H1 (cell line): ENCODE measurements at regions not wholly inside any gene's neighbourhood (a gene's known extent, or its start where the extent isn't known, plus 50 kb on each side); places are given as distances from the start of the nearest gene placed in this dataset.

ENCODE experiments used
- CTCF ChIA-PET: fragments of 300-600 bp; sonication (Branson Sonifier 250); formaldehyde crosslinking; loops from one replicate; lab custom pipeline; 2021; ENCODE audit not compliant: partially characterized antibody; lab: Charles Lee
- POLR2A ChIA-PET: fragments of 300-600 bp; sonication (Branson Sonifier 250); formaldehyde crosslinking; loops from one replicate; lab custom pipeline; 2021; ENCODE audit warnings: inconsistent platforms; ENCODE audit not compliant: partially characterized antibody; lab: Charles Lee
- DNase-seq, 2 experiments: peaks; one replicate each; pipeline versions ENCODE4 v3.0.0 to v3.0.0-alpha.2; 2010 to 2022; ENCODE audit warnings: low spot score in 2 of 2, low read depth in 1 of 2, mixed read lengths in 1 of 2
- FAIRE-seq: peaks from 2 replicates; lab custom pipeline; 2011; peaks lifted over from hg19 to GRCh38; lab: Jason Lieb, UNC
- H2AFZ ChIP-seq: 2 replicates; pipeline ENCODE4 v1.8.1; 2012; ENCODE audit warnings: low read length, inconsistent platforms
- H2AK5ac ChIP-seq: 2 replicates; pipeline ENCODE4 v1.6.1; 2013; ENCODE audit warnings: low read depth, low read length
- H2BK120ac ChIP-seq: replicated peaks from 2 replicates; pipeline ENCODE3; 2013; ENCODE audit warnings: low read depth, low read length, inconsistent platforms
- H2BK12ac ChIP-seq: 2 replicates; pipeline ENCODE4 v1.6.1; 2013; ENCODE audit warnings: low read depth, low read length
- H2BK15ac ChIP-seq: 2 replicates; pipeline ENCODE4 v1.6.1; 2013; ENCODE audit warnings: low read length
- H2BK20ac ChIP-seq: 2 replicates; pipeline ENCODE4 v1.6.1; 2013; ENCODE audit warnings: low read length
- H2BK5ac ChIP-seq: 2 replicates; pipeline ENCODE4 v1.6.1; 2013; ENCODE audit warnings: low read depth, low read length
- H3K14ac ChIP-seq: 2 replicates; pipeline ENCODE4 v1.6.1; 2013; ENCODE audit warnings: inconsistent platforms; ENCODE audit not compliant: insufficient read length
- H3K18ac ChIP-seq: 2 replicates; pipeline ENCODE4 v1.6.1; 2013; ENCODE audit warnings: low read length; ENCODE audit errors: extremely low read depth
- H3K23ac ChIP-seq: 2 replicates; pipeline ENCODE4 v1.6.1; 2013; ENCODE audit warnings: inconsistent platforms; ENCODE audit not compliant: insufficient read length
- H3K23me2 ChIP-seq: 2 replicates; pipeline ENCODE4 v1.6.1; 2013; ENCODE audit warnings: low read depth, low read length
- H3K27ac ChIP-seq: 2 replicates; pipeline ENCODE4 v1.6.1; 2011; ENCODE audit warnings: low read depth, low read length, inconsistent platforms
- H3K27me3 ChIP-seq, 4 experiments: replicated peaks in 1 of 4; 1 replicate in 1 of 4; 2 replicates in 3 of 4; pipeline versions ENCODE4 v1.6.1 to v1.8.1; 2011 to 2013; ENCODE audit warnings: low read length in 3 of 4, mild to moderate bottlenecking in 3 of 4, inconsistent platforms in 2 of 4, mixed read lengths in 2 of 4, moderate library complexity in 1 of 4; ENCODE audit not compliant: control insufficient read depth in 3 of 4, insufficient read depth in 3 of 4; ENCODE audit errors: extremely low read depth in 1 of 4
- H3K36me3 ChIP-seq, 4 experiments: 2 replicates each; pipeline versions ENCODE4 v1.6.1 to v1.8.1; 2011 to 2013; ENCODE audit warnings: mild to moderate bottlenecking in 4 of 4, low read length in 3 of 4, moderate library complexity in 2 of 4, control low read depth in 1 of 4, inconsistent platforms in 1 of 4; ENCODE audit not compliant: insufficient read depth in 4 of 4, control insufficient read depth in 2 of 4
- H3K4ac ChIP-seq: replicated peaks from 2 replicates; pipeline ENCODE3; 2013; ENCODE audit warnings: low read length, low read depth, mixed read lengths, inconsistent platforms; ENCODE audit not compliant: insufficient read length
- H3K4me1 ChIP-seq, 4 experiments: replicated peaks in 1 of 4; 1 replicate in 1 of 4; 2 replicates in 3 of 4; pipeline versions ENCODE4 v1.6.1 to v1.8.1; 2011 to 2013; ENCODE audit warnings: low read length in 3 of 4, inconsistent platforms in 2 of 4, mixed read lengths in 1 of 4; ENCODE audit not compliant: insufficient read depth in 4 of 4, control insufficient read depth in 3 of 4
- H3K4me2 ChIP-seq, 2 experiments: 2 replicates each; pipeline versions ENCODE4 v1.6.1 to v1.8.1; 2011 to 2013; ENCODE audit warnings: low read depth in 2 of 2, low read length in 2 of 2, control low read depth in 1 of 2, inconsistent platforms in 1 of 2, mild to moderate bottlenecking in 1 of 2; ENCODE audit not compliant: insufficient read depth in 1 of 2
- H3K4me3 ChIP-seq, 4 experiments: fragments of 200-600, 300-600 bp in 1 of 4; sonication (generic), shearing (Covaris generic), sonication (Bioruptor Twin) in 1 of 4; 2 replicates each; pipeline versions ENCODE4 v1.5.1 to v1.8.1; 2011 to 2016; ENCODE audit warnings: low read length in 4 of 4, low read depth in 3 of 4, control low read depth in 2 of 4, inconsistent platforms in 2 of 4, mild to moderate bottlenecking in 2 of 4, mixed read lengths in 1 of 4, moderate library complexity in 1 of 4; ENCODE audit not compliant: insufficient read depth in 2 of 4; ENCODE audit errors: extremely low read depth in 1 of 4
- H3K56ac ChIP-seq: replicated peaks from 2 replicates; pipeline ENCODE3; 2013; ENCODE audit warnings: low read depth, mild to moderate bottlenecking, mixed read lengths, low read length, inconsistent platforms; ENCODE audit not compliant: insufficient read length
- H3K79me1 ChIP-seq: 2 replicates; pipeline ENCODE4 v1.6.1; 2013; ENCODE audit warnings: low read depth, low read length, control low read depth
- H3K79me2 ChIP-seq, 2 experiments: 2 replicates each; pipeline versions ENCODE4 v1.6.1 to v1.8.1; 2012 to 2013; ENCODE audit warnings: low read length in 2 of 2, mild to moderate bottlenecking in 2 of 2, inconsistent platforms in 1 of 2; ENCODE audit not compliant: insufficient read depth in 2 of 2, control insufficient read depth in 1 of 2
- H3K9ac ChIP-seq, 4 experiments: replicated peaks in 1 of 4; 1 replicate in 1 of 4; 2 replicates in 3 of 4; pipeline versions ENCODE4 v1.6.1 to v1.8.1; 2011 to 2013; ENCODE audit warnings: low read depth in 3 of 4, low read length in 3 of 4, control low read depth in 2 of 4, mild to moderate bottlenecking in 2 of 4, moderate library complexity in 2 of 4, inconsistent platforms in 1 of 4; ENCODE audit errors: extremely low read depth in 1 of 4
- H3K9me3 ChIP-seq, 2 experiments: 2 replicates each; pipeline versions ENCODE4 v1.6.1 to v1.8.1; 2012 to 2013; ENCODE audit warnings: mild to moderate bottlenecking in 2 of 2, moderate library complexity in 2 of 2, control low read depth in 1 of 2, inconsistent platforms in 1 of 2, low read depth in 1 of 2, low read length in 1 of 2, mixed read lengths in 1 of 2; ENCODE audit not compliant: insufficient read depth in 2 of 2
- H4K20me1 ChIP-seq, 2 experiments: replicated peaks in 1 of 2; 2 replicates each; pipeline versions ENCODE3 to v1.8.1; 2011 to 2013; ENCODE audit warnings: inconsistent platforms in 2 of 2, low read length in 2 of 2, mild to moderate bottlenecking in 1 of 2; ENCODE audit not compliant: insufficient read depth in 2 of 2, control insufficient read depth in 1 of 2
- H4K5ac ChIP-seq: 2 replicates; pipeline ENCODE4 v1.6.1; 2013; ENCODE audit warnings: low read length, low read depth, mixed read lengths, inconsistent platforms; ENCODE audit not compliant: insufficient read length
- H4K8ac ChIP-seq: 2 replicates; pipeline ENCODE4 v1.8.0; 2013; ENCODE audit warnings: mild to moderate bottlenecking, moderate library complexity, low read length, inconsistent platforms; ENCODE audit not compliant: insufficient read depth; ENCODE audit errors: extremely low read depth
- H4K91ac ChIP-seq: replicated peaks from 2 replicates; pipeline ENCODE3; 2013; ENCODE audit warnings: low read length, mixed read lengths, inconsistent platforms; ENCODE audit not compliant: insufficient read length
- ATF2 ChIP-seq: IDR thresholded peaks from 2 replicates; pipeline ENCODE4 v1.6.1; 2012; ENCODE audit warnings: low read length, inconsistent platforms
- BRCA1 ChIP-seq: IDR thresholded peaks from 2 replicates; pipeline ENCODE4 v1.6.1; 2012; ENCODE audit warnings: low read depth, low read length, improper control_type of control experiment
- CBX5 ChIP-seq: fragments of 300-800, 300-1000 bp; sonication (generic); IDR thresholded peaks from 2 replicates; pipeline ENCODE4 v1.7.1; 2016; ENCODE audit warnings: antibody characterized with exemption, low read length, low read depth
- CHD1 ChIP-seq: IDR thresholded peaks from 2 replicates; pipeline ENCODE4 v1.6.1; 2012; ENCODE audit warnings: low read depth, low read length, improper control_type of control experiment
- JUND ChIP-seq: IDR thresholded peaks from 2 replicates; pipeline ENCODE4 v1.6.1; 2011; ENCODE audit warnings: mild to moderate bottlenecking, improper control_type of control experiment, low read length
- KDM5A ChIP-seq: fragments of 200-600 bp; IDR thresholded peaks from 2 replicates; pipeline ENCODE4 v1.7.1; 2012; ENCODE audit warnings: mild to moderate bottlenecking, low read length, inconsistent platforms, mixed read lengths
- MAFK ChIP-seq: IDR thresholded peaks from 2 replicates; pipeline ENCODE4 v1.6.1; 2012; ENCODE audit warnings: low read depth, mild to moderate bottlenecking, improper control_type of control experiment, low read length
- RAD21 ChIP-seq, 2 experiments: IDR thresholded peaks in 1 of 2; conservative IDR thresholded peaks in 1 of 2; 2 replicates each; pipeline ENCODE4 v1.6.1; 2011; ENCODE audit warnings: low read depth in 2 of 2, low read length in 2 of 2, improper control_type of control experiment in 1 of 2, inconsistent platforms in 1 of 2, mild to moderate bottlenecking in 1 of 2, moderate library complexity in 1 of 2
- RNF2 ChIP-seq: fragments of 200-900, 300-1000 bp; sonication (generic); IDR thresholded peaks from 2 replicates; pipeline ENCODE4 v1.7.1; 2016; ENCODE audit warnings: borderline replicate concordance, low read depth, mild to moderate bottlenecking, antibody characterized with exemption, low read length; ENCODE audit not compliant: poor library complexity, severe bottlenecking; ENCODE audit errors: missing control alignments
- RXRA ChIP-seq: IDR thresholded peaks from 2 replicates; pipeline ENCODE4 v1.6.1; 2011; ENCODE audit warnings: low read depth, mild to moderate bottlenecking, low read length, moderate library complexity; ENCODE audit not compliant: insufficient read depth
- SP4 ChIP-seq: IDR thresholded peaks from 2 replicates; pipeline ENCODE4 v1.6.1; 2012; ENCODE audit warnings: low read length, inconsistent platforms
- TAF7 ChIP-seq: optimal IDR thresholded peaks from 2 replicates; pipeline ENCODE3; 2011; ENCODE audit warnings: low read depth, mild to moderate bottlenecking, inconsistent platforms, low read length, moderate library complexity, borderline replicate concordance
- ZNF274 ChIP-seq: IDR thresholded peaks from 2 replicates; pipeline ENCODE4 v1.7.0; 2012; ENCODE audit warnings: low read length, borderline replicate concordance; ENCODE audit errors: extremely low read depth
- WGBS, 2 experiments: shearing (Covaris generic) in 1 of 2; methylation state at CpG; one replicate each; pipeline versions ENCODE4 v1.1.6 to v1.1.7; 2013 to 2015; ENCODE audit warnings: low lambda C conversion rate in 2 of 2, mixed read lengths in 2 of 2, inconsistent platforms in 1 of 2, low coverage in 1 of 2, missing lambda C conversion rate in 1 of 2; ENCODE audit not compliant: insufficient replicate concordance in 2 of 2, insufficient coverage in 1 of 2, insufficient read length in 1 of 2; ENCODE audit errors: extremely low coverage in 1 of 2, missing lambda C conversion rate in 1 of 2; 5-methylcytosine and 5-hydroxymethylcytosine counted together

DNA sequence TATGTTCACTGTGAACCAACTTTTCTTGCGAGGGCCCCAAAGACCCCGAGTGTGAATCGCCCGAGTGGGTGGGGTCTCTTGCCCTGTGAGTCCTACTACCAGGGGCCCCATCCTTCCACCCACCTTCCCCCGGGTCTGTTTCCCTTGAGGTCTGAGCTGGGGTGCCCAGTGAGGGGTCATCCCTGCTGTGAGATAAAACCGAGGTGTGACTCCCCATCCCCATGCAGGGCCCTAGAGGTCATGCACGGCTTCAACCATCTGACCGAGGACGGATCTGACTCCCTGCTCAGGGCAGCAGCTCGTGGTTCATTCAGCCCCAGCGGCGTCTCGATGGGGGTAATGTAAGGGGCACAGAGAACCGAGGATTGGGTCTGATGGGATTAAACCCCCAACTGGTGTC lies 103.1 kb upstream of the SULF2 start:
- CTCF ChIA-PET = no interaction called here
- FAIRE-seq = no peak
- WGBS, 2 experiments = 95% methylated on average over 14 of the region's 14 CpGs; no CpG with 5 or more reads in 1 of the 2 experiments
- no peak for TF ChIP-seq JUND
- no peak for TF ChIP-seq KDM5A
- TF ChIP-seq ATF2 = no peak
- TF ChIP-seq CBX5 = no peak
- TF ChIP-seq RAD21 (IDR thresholded peaks at IDR 0.05 in 1 of 2, conservative IDR thresholded peaks at IDR 0.05 in 1 of 2; ENCODE audit: low read depth in 2 of 2, low read length in 2 of 2) = no peak
- TF ChIP-seq RNF2 = no peak
- no peak for TF ChIP-seq TAF7
- no peak for TF ChIP-seq RXRA
- TF ChIP-seq CHD1 = no peak
- TF ChIP-seq BRCA1 = no peak
- no peak for TF ChIP-seq SP4
- TF ChIP-seq MAFK = no peak
- TF ChIP-seq ZNF274 = no peak

More for the DNA sequence above, 103.1 kb upstream of the SULF2 start:
- no peak overlapping the region for H3K23ac ChIP-seq
- no peak overlapping the region for H2BK20ac ChIP-seq
- no peak overlapping the region for H3K14ac ChIP-seq
- no peak overlapping the region for H2BK12ac ChIP-seq
- H3K18ac ChIP-seq = no peak overlapping the region
- H3K9me3 ChIP-seq = no peaks in the 10 kb centered on the region
- no peak overlapping the region for H3K27ac ChIP-seq
- no peak overlapping the region for H3K56ac ChIP-seq
- no peak for DNase-seq
- H3K4ac ChIP-seq = no peak overlapping the region
- no peaks in the 10 kb centered on the region for H4K20me1 ChIP-seq
- H2BK15ac ChIP-seq = no peak overlapping the region
- no peaks in the 10 kb centered on the region for H3K23me2 ChIP-seq
- no peak overlapping the region for H2AFZ ChIP-seq
- POLR2A ChIA-PET = no interaction called here
- no peaks in the 10 kb centered on the region for H3K36me3 ChIP-seq
- no peak overlapping the region for H4K5ac ChIP-seq
- H2AK5ac ChIP-seq = no peak overlapping the region
- no peak overlapping the region for H2BK120ac ChIP-seq
- H4K8ac ChIP-seq = no peak overlapping the region
- no peak overlapping the region for H3K4me3 ChIP-seq
- H3K27me3 ChIP-seq = no peaks in the 10 kb centered on the region
- H3K4me2 ChIP-seq = no peak overlapping the region
- H3K9ac ChIP-seq = no peak overlapping the region
- H3K79me1 ChIP-seq = no peaks in the 10 kb centered on the region
- no peaks in the 10 kb centered on the region for H3K4me1 ChIP-seq
- no peak overlapping the region for H2BK5ac ChIP-seq
- no peaks in the 10 kb centered on the region for H3K79me2 ChIP-seq
- H4K91ac ChIP-seq = no peak overlapping the region
